Panc1 (cell line): ENCODE measurements at regions not wholly inside any gene's neighbourhood (a gene's known extent, or its start where the extent isn't known, plus 50 kb on each side); places are given as distances from the start of the nearest gene placed in this dataset.

Experiments
- ATAC-seq: fragments of 200-7000 bp; cut with Tn5 transposase; 2 replicates; pipeline ENCODE4 v1.9.1; 2020; ENCODE audit warnings: mild to moderate bottlenecking, moderate library complexity
- BruUV-seq: library from RNA; stranded (reverse); fragments of 400-500 nt; replicated peaks from 2 replicates; lab custom pipeline; 2021; lab: Mats Ljungman, UMichigan
- CTCF ChIA-PET: fragments of 300-600 bp; sonication (Branson Sonifier 250); formaldehyde crosslinking; loops from one replicate; lab custom pipeline; 2022; ENCODE audit warnings: antibody characterized with exemption; lab: Charles Lee
- POLR2A ChIA-PET: fragments of 300-600 bp; sonication (Branson Sonifier 250); formaldehyde crosslinking; loops from one replicate; lab custom pipeline; 2022; ENCODE audit warnings: antibody characterized with exemption; lab: Charles Lee
- DNase-seq: peaks from one replicate; pipeline ENCODE4 v3.0.0-alpha.2; 2010; ENCODE audit warnings: low read depth, low spot score
- H3K27ac ChIP-seq: 2 replicates; pipeline ENCODE4 v1.5.1; 2011; ENCODE audit warnings: mild to moderate bottlenecking, low read length, inconsistent platforms
- H3K27me3 ChIP-seq: fragments of 200-500 bp; sonication (Bioruptor generic); 2 replicates; pipeline ENCODE4 v1.6.0; 2014; ENCODE audit warnings: low read length, inconsistent platforms; ENCODE audit not compliant: control insufficient read depth, insufficient read depth
- H3K36me3 ChIP-seq: fragments of 200-500 bp; sonication (Bioruptor generic); 2 replicates; pipeline ENCODE4 v1.5.1; 2014; ENCODE audit warnings: inconsistent platforms, mild to moderate bottlenecking, low read length, moderate library complexity; ENCODE audit not compliant: control insufficient read depth, insufficient read depth
- H3K4me1 ChIP-seq: 2 replicates; pipeline ENCODE4 v1.5.1; 2011; ENCODE audit warnings: inconsistent platforms, mild to moderate bottlenecking, low read length, moderate library complexity; ENCODE audit not compliant: control insufficient read depth, insufficient read depth
- H3K4me3 ChIP-seq, 2 experiments: 2 replicates each; pipeline ENCODE4 v1.5.1; 2011 to 2012; ENCODE audit warnings: low read depth in 2 of 2, low read length in 2 of 2, mild to moderate bottlenecking in 2 of 2, inconsistent platforms in 1 of 2, moderate library complexity in 1 of 2
- H3K9me3 ChIP-seq: fragments of 200-500 bp; sonication (Bioruptor generic); 2 replicates; pipeline ENCODE4 v1.5.1; 2014; ENCODE audit warnings: low read depth, mild to moderate bottlenecking, inconsistent platforms, low read length, moderate library complexity; ENCODE audit not compliant: control insufficient read depth, insufficient read depth
- CTCF ChIP-seq: fragments of 450-650 bp; IDR thresholded peaks from 2 replicates; pipeline ENCODE4 v1.5.1; 2017; ENCODE audit warnings: mild to moderate bottlenecking
- POLR2AphosphoS5 ChIP-seq: IDR thresholded peaks from 2 replicates; pipeline ENCODE4 v1.6.1; 2012; ENCODE audit warnings: mild to moderate bottlenecking, low read depth, low read length, moderate library complexity
- REST ChIP-seq, 2 experiments: IDR thresholded peaks; 2 replicates each; pipeline ENCODE4 v1.6.1; 2011 to 2012; ENCODE audit warnings: low read depth in 2 of 2, control low read depth in 1 of 2, low read length in 1 of 2, mild to moderate bottlenecking in 1 of 2, moderate library complexity in 1 of 2; ENCODE audit not compliant: insufficient read depth in 1 of 2
- SIN3A ChIP-seq: IDR thresholded peaks from 2 replicates; pipeline ENCODE4 v1.6.1; 2012; ENCODE audit warnings: low read depth, mild to moderate bottlenecking, low read length, moderate library complexity, borderline replicate concordance; ENCODE audit not compliant: insufficient read depth
- TCF7L2 ChIP-seq: IDR thresholded peaks from 2 replicates; pipeline ENCODE4 v1.6.1; 2011; ENCODE audit warnings: mild to moderate bottlenecking, low read depth, low read length, inconsistent platforms
- in situ Hi-C: cut with HindIII; loops from 2 replicates; pipeline ENCODE4 v1.10.0; 2016; ENCODE audit warnings: low sequenced_read_pairs, low pct_unique_long_range_greater_than_20kb
- intact Hi-C: fragments of 100-400 bp; cut with micrococcal nuclease; formaldehyde crosslinking; loops from one replicate; pipeline ENCODE4 v1.10.0; 2022; ENCODE audit not compliant: unreplicated experiment

GRCh38 chr2:16153754-16154035, 213.3 kb downstream of the MYCN start:
- no TSS peak for BruUV-seq
- POLR2A ChIA-PET = no interaction called here
- ATAC-seq = no peak
- no peaks in the 10 kb centered on the region for H3K27me3 ChIP-seq
- no peak for TF ChIP-seq POLR2AphosphoS5
- TF ChIP-seq CTCF = no peak
- no peak for TF ChIP-seq TCF7L2
- TF ChIP-seq SIN3A = no peak
- no peak for TF ChIP-seq REST (IDR thresholded peaks at IDR 0.05; ENCODE audit: insufficient read depth in 1 of 2, low read depth in 2 of 2, low read length in 1 of 2)
- CTCF ChIA-PET = no interaction called here
- H3K9me3 ChIP-seq = no peaks in the 10 kb centered on the region
- in situ Hi-C loops (no loop called here), intact Hi-C loops (no loop called here)
- no peak overlapping the region for H3K27ac ChIP-seq
- no peak overlapping the region for H3K4me3 ChIP-seq
- H3K36me3 ChIP-seq = no peaks in the 10 kb centered on the region
- H3K4me1 ChIP-seq = no peaks in the 10 kb centered on the region
- no peak for DNase-seq

- in situ Hi-C loops = no loop called here
- intact Hi-C loops = no loop called here
- CTCF ChIA-PET = no interaction called here
- no TSS peak for BruUV-seq
- no peaks in the 10 kb centered on the region for H3K27me3 ChIP-seq
- H3K4me3 ChIP-seq = no peak overlapping the region
- POLR2A ChIA-PET = no interaction called here
- H3K36me3 ChIP-seq = no peaks in the 10 kb centered on the region
- H3K27ac ChIP-seq = no peak overlapping the region
- no peak for TF ChIP-seq SIN3A
- TF ChIP-seq REST (IDR thresholded peaks at IDR 0.05; ENCODE audit: insufficient read depth in 1 of 2, low read depth in 2 of 2, low read length in 1 of 2) = peak in 1 of 2 experiments; percentile 20; a peak in 1 of 4 replicates
- H3K4me1 ChIP-seq = no peaks in the 10 kb centered on the region
- no peaks in the 10 kb centered on the region for H3K9me3 ChIP-seq
- ATAC-seq (no peak), DNase-seq (no peak)
Observed at GRCh38 chr2:16152928-16153753, 212.8 kb downstream of the MYCN start.
